ENCODE measurements at regions not wholly inside any gene's neighbourhood (a gene's known extent, or its start where the extent isn't known, plus 50 kb on each side); places are given as distances from the start of the nearest gene placed in this dataset.

GRCh38 chr13:106905380-106906162 is 337.6 kb upstream of the ARGLU1 start:
- DNase-seq: no peak

GRCh38 chr13:106899442-106899841 is 331.5 kb upstream of the ARGLU1 start:
- DNase-seq: no peak

GRCh38 chr13:106898231-106898630 is 330.3 kb upstream of the ARGLU1 start:
- no peak for DNase-seq

GRCh38 chr13:106888148-106888547 is 320.2 kb upstream of the ARGLU1 start:
- no peak for DNase-seq

GRCh38 chr13:106887686-106888085 is 319.7 kb upstream of the ARGLU1 start:
- no peak for DNase-seq

- DNase-seq: no peak
These were observed 316.0 kb upstream of the ARGLU1 start for GRCh38 chr13:106883976-106884375.

GRCh38 chr13:106882246-106882645 is 314.3 kb upstream of the ARGLU1 start:
- DNase-seq: no peak

GRCh38 chr13:106879806-106880205 is 311.9 kb upstream of the ARGLU1 start:
- no peak for DNase-seq

GRCh38 chr13:106874323-106874722 is 306.4 kb upstream of the ARGLU1 start:
- no peak for DNase-seq

- DNase-seq: no peak
These were observed 305.9 kb upstream of the ARGLU1 start for GRCh38 chr13:106873810-106874209.

GRCh38 chr13:106867249-106867648 is 299.3 kb upstream of the ARGLU1 start:
- no peak for DNase-seq

GRCh38 chr13:106865716-106866440 is 297.9 kb upstream of the ARGLU1 start:
- DNase-seq: no peak

GRCh38 chr13:106859533-106859904 is 291.6 kb upstream of the ARGLU1 start:
- no peak for DNase-seq

GRCh38 chr13:106858903-106859532 is 291.1 kb upstream of the ARGLU1 start:
- no peak for DNase-seq

GRCh38 chr13:106852436-106852835 is 284.5 kb upstream of the ARGLU1 start:
- DNase-seq: no peak

- DNase-seq: no peak
These were observed 283.2 kb upstream of the ARGLU1 start for GRCh38 chr13:106850973-106851650.

- no peak for DNase-seq
These were observed 278.9 kb upstream of the ARGLU1 start for GRCh38 chr13:106846571-106847448.

GRCh38 chr13:106836186-106836802 is 268.4 kb upstream of the ARGLU1 start:
- no peak for DNase-seq

- no peak for DNase-seq
These were observed 267.5 kb upstream of the ARGLU1 start for GRCh38 chr13:106835477-106835876.

- DNase-seq: no peak
These were observed 254.0 kb upstream of the ARGLU1 start for GRCh38 chr13:106821979-106822378.

GRCh38 chr13:106819413-106820180 is 251.7 kb upstream of the ARGLU1 start:
- DNase-seq: no peak

Data from cerebellar nuclear complex (tissue), 1 donor.